SK-N-MC (cell line): ENCODE measurements at regions not wholly inside any gene's neighbourhood (a gene's known extent, or its start where the extent isn't known, plus 50 kb on each side); places are given as distances from the start of the nearest gene placed in this dataset.

Experiments
- EZH2 ChIP-seq: fragments of 200-600 bp; sonication (generic); IDR thresholded peaks from one replicate; pipeline ENCODE4 v1.6.1; 2017; ENCODE audit warnings: antibody characterized with exemption
- POLR2AphosphoS5 ChIP-seq: IDR thresholded peaks from 2 replicates; pipeline ENCODE4 v1.6.1; 2012; ENCODE audit warnings: mild to moderate bottlenecking, low read depth, low read length, borderline replicate concordance

DNA sequence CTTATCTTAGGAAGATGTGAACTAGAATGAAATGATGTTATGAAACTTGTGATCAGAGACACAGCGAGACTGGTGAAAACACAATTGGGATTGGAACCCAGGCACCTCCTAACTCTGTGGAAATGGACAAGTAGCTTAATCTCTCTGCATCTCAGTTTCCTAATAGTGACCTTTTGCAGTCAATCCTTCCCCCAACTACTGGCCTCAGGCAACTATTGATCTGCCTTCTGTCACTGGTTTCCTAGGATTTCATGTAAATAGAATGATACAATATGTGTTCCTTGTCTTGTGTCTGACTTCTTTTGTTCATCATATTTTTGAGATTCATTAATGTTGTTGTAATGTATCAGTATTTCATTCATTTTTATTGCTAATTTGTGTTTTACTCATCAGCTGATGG lies 341.7 kb downstream of the REEP3 start:
- TF ChIP-seq POLR2AphosphoS5, result no peak
- TF ChIP-seq EZH2, result no peak
